ENCODE measurements at regions not wholly inside any gene's neighbourhood (a gene's known extent, or its start where the extent isn't known, plus 50 kb on each side); places are given as distances from the start of the nearest gene placed in this dataset.

GRCh38 chr1:78226784-78227183 lies 181.0 kb downstream of the GIPC2 start:
- TF ChIP-seq CTCF (IDR thresholded peaks at IDR 0.05) (no peak), POLR2A (IDR thresholded peaks at IDR 0.05) (no peak)

All from heart left ventricle (tissue), 13 donors.